Activated B cell treated with CpG ODN at 0.5 μM for 24 hours (primary cell): ENCODE measurements at regions not wholly inside any gene's neighbourhood (a gene's known extent, or its start where the extent isn't known, plus 50 kb on each side); places are given as distances from the start of the nearest gene placed in this dataset.

Experiments used
- ATAC-seq: fragments of 200-7000 bp; cut with Tn5 transposase; one replicate; pipeline ENCODE4 v1.10.0; 2021; ENCODE audit warnings: low read depth, mild to moderate bottlenecking, moderate library complexity
- CTCF ChIA-PET: fragments of 350-600 bp; sonication (Branson Sonifier 250); formaldehyde crosslinking; loops from one replicate; lab custom pipeline; 2021; ENCODE audit warnings: antibody characterized with exemption; lab: Charles Lee
- POLR2A ChIA-PET: fragments of 350-600 bp; sonication (Branson Sonifier 250); formaldehyde crosslinking; loops from one replicate; lab custom pipeline; 2021; ENCODE audit warnings: antibody characterized with exemption; lab: Charles Lee
- DNase-seq: peaks from one replicate; pipeline ENCODE4 v3.0.0; 2022
- H3K27ac Mint-ChIP-seq: one replicate; pipeline ENCODE4 v1.8.0; 2020; ENCODE audit warnings: mixed read lengths
- H3K27me3 Mint-ChIP-seq: one replicate; pipeline ENCODE4 v1.8.0; 2021; ENCODE audit warnings: mixed read lengths
- H3K36me3 Mint-ChIP-seq: one replicate; pipeline ENCODE4 v1.8.0; 2021; ENCODE audit warnings: low read depth, mixed read lengths
- H3K4me1 Mint-ChIP-seq: one replicate; pipeline ENCODE4 v1.8.0; 2021; ENCODE audit warnings: mixed read lengths
- H3K4me3 Mint-ChIP-seq: one replicate; pipeline ENCODE4 v1.8.0; 2020; ENCODE audit warnings: mild to moderate bottlenecking, mixed read lengths
- H3K9me3 Mint-ChIP-seq: one replicate; pipeline ENCODE4 v1.8.0; 2020; ENCODE audit warnings: mixed read lengths
- intact Hi-C: fragments of 100-400 bp; cut with micrococcal nuclease; formaldehyde crosslinking; loops from one replicate; pipeline ENCODE4 v1.15.1; 2024
- TF ChIP-seq, protein P1 (sequence below): fragments of 200-600 bp; IDR thresholded peaks from one replicate; pipeline ENCODE4 v1.8.0; 2022; ENCODE audit warnings: antibody characterized with exemption, mild to moderate bottlenecking

DNA sequence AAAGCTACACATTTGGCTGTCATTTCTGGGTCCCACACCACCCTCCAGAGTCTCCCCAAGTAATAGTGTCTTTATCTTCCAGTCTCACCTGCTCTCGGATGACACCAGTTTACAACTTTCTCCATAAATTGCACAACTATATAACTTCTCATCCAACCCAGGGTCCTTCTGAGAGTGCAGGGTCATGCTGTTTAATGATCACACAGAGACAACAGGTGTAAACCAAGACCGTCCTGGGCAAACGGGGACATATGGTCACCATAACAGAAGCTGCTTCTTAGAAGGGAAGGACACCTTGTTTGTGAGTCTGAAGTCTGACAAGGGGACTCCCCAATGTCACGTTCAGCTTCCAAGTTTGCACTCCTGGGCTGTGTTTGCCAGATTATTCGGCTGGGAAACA, 74.3 kb downstream of the MAP1LC3B2 start:
- Mint-ChIP-seq H3K27me3 (peaks cover 30% of the 10 kb centered on the region), H3K27ac (no peak overlapping the region), H3K9me3 (no peaks in the 10 kb centered on the region), H3K4me1 (peaks cover 23% of the 10 kb centered on the region), H3K36me3 (no peaks in the 10 kb centered on the region), H3K4me3 (no peak overlapping the region)
- ATAC-seq = no peak
- POLR2A ChIA-PET = no interaction called here
- no peak for DNase-seq
- intact Hi-C loops = no loop called here
- CTCF ChIA-PET = interaction anchor here (1.4 kb wide), 1 partner anchor 24 kb away, joined by 4 read pairs; no protein-coding TSS in a partner anchor
- TF ChIP-seq, protein P1, sequence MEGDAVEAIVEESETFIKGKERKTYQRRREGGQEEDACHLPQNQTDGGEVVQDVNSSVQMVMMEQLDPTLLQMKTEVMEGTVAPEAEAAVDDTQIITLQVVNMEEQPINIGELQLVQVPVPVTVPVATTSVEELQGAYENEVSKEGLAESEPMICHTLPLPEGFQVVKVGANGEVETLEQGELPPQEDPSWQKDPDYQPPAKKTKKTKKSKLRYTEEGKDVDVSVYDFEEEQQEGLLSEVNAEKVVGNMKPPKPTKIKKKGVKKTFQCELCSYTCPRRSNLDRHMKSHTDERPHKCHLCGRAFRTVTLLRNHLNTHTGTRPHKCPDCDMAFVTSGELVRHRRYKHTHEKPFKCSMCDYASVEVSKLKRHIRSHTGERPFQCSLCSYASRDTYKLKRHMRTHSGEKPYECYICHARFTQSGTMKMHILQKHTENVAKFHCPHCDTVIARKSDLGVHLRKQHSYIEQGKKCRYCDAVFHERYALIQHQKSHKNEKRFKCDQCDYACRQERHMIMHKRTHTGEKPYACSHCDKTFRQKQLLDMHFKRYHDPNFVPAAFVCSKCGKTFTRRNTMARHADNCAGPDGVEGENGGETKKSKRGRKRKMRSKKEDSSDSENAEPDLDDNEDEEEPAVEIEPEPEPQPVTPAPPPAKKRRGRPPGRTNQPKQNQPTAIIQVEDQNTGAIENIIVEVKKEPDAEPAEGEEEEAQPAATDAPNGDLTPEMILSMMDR = no peak

DNA sequence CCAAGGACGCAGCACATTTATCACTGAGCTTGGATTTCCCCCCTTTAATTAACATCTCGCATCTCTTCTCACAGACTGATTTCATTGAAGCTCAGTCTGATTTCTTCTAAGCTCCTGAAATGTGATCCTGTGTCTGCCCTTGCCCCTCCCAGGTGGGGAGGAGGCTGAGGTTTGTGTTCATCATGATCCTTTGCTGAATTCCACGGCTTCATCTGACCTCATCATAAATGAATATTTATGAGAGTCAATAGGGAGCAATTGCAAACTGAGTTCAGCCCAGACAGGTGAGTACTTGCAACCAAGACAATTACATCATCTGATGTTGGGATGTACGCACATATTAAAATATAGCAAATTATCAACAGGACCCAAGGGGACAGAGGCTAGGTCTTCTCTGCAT, 72.4 kb downstream of the MAP1LC3B2 start:
- Mint-ChIP-seq H3K36me3 (no peaks in the 10 kb centered on the region), H3K27ac (no peak overlapping the region), H3K4me1 (peaks cover 23% of the 10 kb centered on the region), H3K9me3 (no peaks in the 10 kb centered on the region), H3K27me3 (peaks cover 31% of the 10 kb centered on the region), H3K4me3 (no peak overlapping the region)
- intact Hi-C loops = no loop called here
- DNase-seq (no peak), ATAC-seq (no peak)
- TF ChIP-seq, protein P1 = no peak
- ChIA-PET POLR2A (interaction anchor here (0.8 kb wide), 1 partner anchor 295 kb away, joined by 3 read pairs; no protein-coding TSS in a partner anchor), CTCF (interaction anchor here (0.6 kb wide), 1 partner anchor 350 kb away, joined by 3 read pairs; no protein-coding TSS in a partner anchor)

DNA sequence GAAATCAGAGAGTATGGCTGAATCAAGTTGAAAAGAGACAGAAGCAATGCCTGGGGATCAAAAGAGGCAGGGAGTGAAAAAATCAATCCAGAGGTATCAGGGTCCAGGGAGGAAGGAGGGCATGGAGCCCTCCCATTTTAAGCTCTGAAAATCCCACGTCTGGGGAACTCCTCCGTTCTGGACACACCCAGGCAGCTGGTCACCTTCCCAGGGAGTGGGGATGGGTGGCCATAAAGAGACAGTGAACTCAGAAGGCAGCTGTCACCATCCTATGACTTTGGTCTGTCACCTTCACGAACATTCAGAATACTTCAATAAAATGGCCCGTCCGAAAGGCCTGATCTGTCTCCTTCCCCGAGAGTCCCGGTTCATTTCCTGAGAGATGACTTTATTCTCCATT, 71.6 kb downstream of the MAP1LC3B2 start:
- H3K27ac Mint-ChIP-seq = no peak overlapping the region
- H3K36me3 Mint-ChIP-seq = no peaks in the 10 kb centered on the region
- no peaks in the 10 kb centered on the region for H3K9me3 Mint-ChIP-seq
- CTCF ChIA-PET = no interaction called here
- POLR2A ChIA-PET = no interaction called here
- H3K4me3 Mint-ChIP-seq = no peak overlapping the region
- peaks cover 31% of the 10 kb centered on the region for H3K27me3 Mint-ChIP-seq
- intact Hi-C loops = no loop called here
- TF ChIP-seq, protein P1 = no peak
- DNase-seq = no peak
- no peak for ATAC-seq
- H3K4me1 Mint-ChIP-seq = peaks cover 15% of the 10 kb centered on the region

DNA sequence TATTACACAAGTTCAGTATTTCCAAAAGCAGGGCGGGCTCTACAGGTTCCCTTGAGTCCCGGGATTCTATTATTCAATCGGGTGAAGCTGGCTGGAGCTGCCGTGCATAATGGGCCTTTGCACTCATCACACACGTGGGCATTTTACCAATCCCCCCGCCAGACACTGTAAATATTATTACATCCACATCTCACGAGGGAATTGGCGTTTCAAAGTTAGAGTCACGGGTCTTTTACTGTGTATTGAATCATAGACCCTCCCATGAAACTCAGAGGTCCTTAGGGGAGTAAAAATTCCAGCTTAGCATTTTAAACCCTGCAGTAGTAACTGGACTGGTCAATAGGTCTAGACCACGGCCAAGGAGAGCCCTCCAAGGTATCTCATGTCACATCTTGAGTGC, 70.3 kb downstream of the MAP1LC3B2 start:
- TF ChIP-seq, protein P1 = no peak
- Mint-ChIP-seq H3K27ac (no peak overlapping the region), H3K9me3 (no peaks in the 10 kb centered on the region), H3K4me1 (peaks cover 2% of the 10 kb centered on the region), H3K27me3 (peaks cover 26% of the 10 kb centered on the region), H3K4me3 (no peak overlapping the region), H3K36me3 (no peaks in the 10 kb centered on the region)
- intact Hi-C loops = no loop called here
- CTCF ChIA-PET = no interaction called here
- DNase-seq (no peak), ATAC-seq (no peak)
- POLR2A ChIA-PET = interaction anchor here (0.6 kb wide), 1 partner anchor 61 kb away, joined by 3 read pairs; no protein-coding TSS in a partner anchor

DNA sequence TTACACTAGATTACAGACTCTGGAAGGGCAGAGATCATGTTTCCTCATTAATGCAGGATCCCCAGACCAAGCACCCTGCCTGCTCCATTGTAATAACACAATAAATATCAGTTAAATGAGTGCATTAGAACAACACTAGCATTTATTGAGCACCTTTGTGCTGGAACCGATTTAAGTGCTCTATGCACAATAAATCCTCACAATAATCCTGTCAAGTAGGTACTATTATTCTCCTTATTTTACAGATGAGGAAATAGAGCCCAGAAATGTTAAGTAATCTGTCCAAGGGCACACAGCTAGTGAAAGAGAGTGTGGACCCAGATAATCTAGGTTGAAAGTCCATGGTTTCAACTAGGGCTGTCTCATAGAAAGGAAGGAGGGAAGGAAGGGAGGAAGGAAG, 69.8 kb downstream of the MAP1LC3B2 start:
- DNase-seq (no peak), ATAC-seq (no peak)
- H3K27me3 Mint-ChIP-seq = peaks cover 22% of the 10 kb centered on the region
- no peaks in the 10 kb centered on the region for H3K36me3 Mint-ChIP-seq
- ChIA-PET CTCF (no interaction called here), POLR2A (interaction anchor here (0.6 kb wide), 1 partner anchor 62 kb away, joined by 3 read pairs; no protein-coding TSS in a partner anchor)
- TF ChIP-seq, protein P1 = no peak
- no peaks in the 10 kb centered on the region for H3K4me1 Mint-ChIP-seq
- no peak overlapping the region for H3K27ac Mint-ChIP-seq
- H3K9me3 Mint-ChIP-seq = no peaks in the 10 kb centered on the region
- intact Hi-C loops = no loop called here
- H3K4me3 Mint-ChIP-seq = no peak overlapping the region
